ENCODE measurements at regions not wholly inside any gene's neighbourhood (a gene's known extent, or its start where the extent isn't known, plus 50 kb on each side); places are given as distances from the start of the nearest gene placed in this dataset.

- no peak for TF ChIP-seq MXD4 (CRISPR knock-in tag; IDR thresholded peaks at IDR 0.05; ENCODE audit: borderline replicate concordance)
- TF ChIP-seq, protein P1, sequence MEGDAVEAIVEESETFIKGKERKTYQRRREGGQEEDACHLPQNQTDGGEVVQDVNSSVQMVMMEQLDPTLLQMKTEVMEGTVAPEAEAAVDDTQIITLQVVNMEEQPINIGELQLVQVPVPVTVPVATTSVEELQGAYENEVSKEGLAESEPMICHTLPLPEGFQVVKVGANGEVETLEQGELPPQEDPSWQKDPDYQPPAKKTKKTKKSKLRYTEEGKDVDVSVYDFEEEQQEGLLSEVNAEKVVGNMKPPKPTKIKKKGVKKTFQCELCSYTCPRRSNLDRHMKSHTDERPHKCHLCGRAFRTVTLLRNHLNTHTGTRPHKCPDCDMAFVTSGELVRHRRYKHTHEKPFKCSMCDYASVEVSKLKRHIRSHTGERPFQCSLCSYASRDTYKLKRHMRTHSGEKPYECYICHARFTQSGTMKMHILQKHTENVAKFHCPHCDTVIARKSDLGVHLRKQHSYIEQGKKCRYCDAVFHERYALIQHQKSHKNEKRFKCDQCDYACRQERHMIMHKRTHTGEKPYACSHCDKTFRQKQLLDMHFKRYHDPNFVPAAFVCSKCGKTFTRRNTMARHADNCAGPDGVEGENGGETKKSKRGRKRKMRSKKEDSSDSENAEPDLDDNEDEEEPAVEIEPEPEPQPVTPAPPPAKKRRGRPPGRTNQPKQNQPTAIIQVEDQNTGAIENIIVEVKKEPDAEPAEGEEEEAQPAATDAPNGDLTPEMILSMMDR (IDR thresholded peaks at IDR 0.05): no peak
- no peak for TF ChIP-seq PREB (CRISPR knock-in tag; IDR thresholded peaks at IDR 0.05; ENCODE audit: borderline replicate concordance)
- TF ChIP-seq ZNF532 (CRISPR knock-in tag; IDR thresholded peaks at IDR 0.05; ENCODE audit: borderline replicate concordance): no peak
- no peak for TF ChIP-seq ELF4 (CRISPR knock-in tag; IDR thresholded peaks at IDR 0.05; ENCODE audit: low read depth)
- TF ChIP-seq STAT6 (CRISPR knock-in tag; conservative IDR thresholded peaks at IDR 0.05; ENCODE audit: low read depth): no peak
- no peak for TF ChIP-seq ZNF232 (CRISPR knock-in tag; IDR thresholded peaks at IDR 0.05)
- no peak for TF ChIP-seq AFF4 (CRISPR knock-in tag; IDR thresholded peaks at IDR 0.05; ENCODE audit: borderline replicate concordance)
- TF ChIP-seq, protein P2, sequence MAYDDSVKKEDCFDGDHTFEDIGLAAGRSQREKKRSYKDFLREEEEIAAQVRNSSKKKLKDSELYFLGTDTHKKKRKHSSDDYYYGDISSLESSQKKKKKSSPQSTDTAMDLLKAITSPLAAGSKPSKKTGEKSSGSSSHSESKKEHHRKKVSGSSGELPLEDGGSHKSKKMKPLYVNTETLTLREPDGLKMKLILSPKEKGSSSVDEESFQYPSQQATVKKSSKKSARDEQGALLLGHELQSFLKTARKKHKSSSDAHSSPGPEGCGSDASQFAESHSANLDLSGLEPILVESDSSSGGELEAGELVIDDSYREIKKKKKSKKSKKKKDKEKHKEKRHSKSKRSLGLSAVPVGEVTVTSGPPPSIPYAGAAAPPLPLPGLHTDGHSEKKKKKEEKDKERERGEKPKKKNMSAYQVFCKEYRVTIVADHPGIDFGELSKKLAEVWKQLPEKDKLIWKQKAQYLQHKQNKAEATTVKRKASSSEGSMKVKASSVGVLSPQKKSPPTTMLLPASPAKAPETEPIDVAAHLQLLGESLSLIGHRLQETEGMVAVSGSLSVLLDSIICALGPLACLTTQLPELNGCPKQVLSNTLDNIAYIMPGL (CRISPR knock-in tag; IDR thresholded peaks at IDR 0.05): no peak
- no peak for TF ChIP-seq ZNF121 (CRISPR knock-in tag; IDR thresholded peaks at IDR 0.05)
- no peak for TF ChIP-seq FOXP1 (CRISPR knock-in tag; IDR thresholded peaks at IDR 0.05; ENCODE audit: borderline replicate concordance)
- no peak for TF ChIP-seq ZNF416 (CRISPR knock-in tag; IDR thresholded peaks at IDR 0.05)
- no peak for TF ChIP-seq ZBTB21 (CRISPR knock-in tag; IDR thresholded peaks at IDR 0.05; ENCODE audit: borderline replicate concordance)
- TF ChIP-seq TCF7 (CRISPR knock-in tag; IDR thresholded peaks at IDR 0.05; ENCODE audit: low read depth): no peak
- no peak for TF ChIP-seq TEAD4 (CRISPR knock-in tag; IDR thresholded peaks at IDR 0.05)
- no peak overlapping the region for H3K27ac Mint-ChIP-seq
- H3K4me1 Mint-ChIP-seq: peaks cover 6% of the 10 kb centered on the region
- H3K4me3 Mint-ChIP-seq: no peak overlapping the region
- no peaks in the 10 kb centered on the region for H3K27me3 Mint-ChIP-seq (ENCODE audit: low read depth)
- peak; percentile 75 for ATAC-seq
- POLR2A ChIA-PET: no interaction called here
- no peaks in the 10 kb centered on the region for H3K36me3 Mint-ChIP-seq
- no peaks in the 10 kb centered on the region for H3K9me3 Mint-ChIP-seq
- CTCF ChIA-PET: no interaction called here
- no peak for DNase-seq (ENCODE audit: low spot score)
These were observed 335.1 kb downstream of the XPNPEP1 start for GRCh38 chr10:109588259-109588658.

Measured in WTC11 (cell line).